A549 (cell line): ENCODE measurements at regions not wholly inside any gene's neighbourhood (a gene's known extent, or its start where the extent isn't known, plus 50 kb on each side); places are given as distances from the start of the nearest gene placed in this dataset.

Experiments used
- ATAC-seq, 2 experiments: fragments of 200-7000 bp in 1 of 2; fragments of >200 bp in 1 of 2; cut with Nextera tagmentation in 1 of 2; cut with Tn5 transposase in 1 of 2; 3 replicates each; pipeline versions ENCODE4 v1.8.0 to v1.9.1; 2018 to 2020; ENCODE audit warnings: mild to moderate bottlenecking in 1 of 2, moderate library complexity in 1 of 2
- CTCF ChIA-PET: fragments of 300-600 bp; sonication (Branson Sonifier 250); formaldehyde crosslinking; extraction: SDS; loops from one replicate; lab custom pipeline; 2021; ENCODE audit warnings: antibody characterized with exemption, inconsistent platforms; lab: Yijun Ruan, JAX
- POLR2A ChIA-PET: fragments of 350-600 bp; formaldehyde crosslinking; extraction: SDS; loops from one replicate; lab custom pipeline; 2021; ENCODE audit warnings: antibody characterized with exemption, inconsistent platforms; lab: Yijun Ruan, JAX
- DNase-seq, 2 experiments: peaks; one replicate each; pipeline versions ENCODE4 v3.0.0 to v3.0.0-alpha.2; 2011 to 2016; ENCODE audit warnings: low read depth in 1 of 2, low spot score in 1 of 2
- FAIRE-seq: peaks from 2 replicates; lab custom pipeline; 2011; peaks lifted over from hg19 to GRCh38; lab: Jason Lieb, UNC
- H3K27ac ChIP-seq, 2 experiments: fragments of >200 bp; sonication (Bioruptor Twin); formaldehyde crosslinking; 3 replicates each; pipeline ENCODE4 v1.5.1; 2016 to 2017
- H3K4me1 ChIP-seq: fragments of >200 bp; sonication (Bioruptor Twin); formaldehyde crosslinking; 3 replicates; pipeline ENCODE4 v1.6.1; 2016
- H3K4me2 ChIP-seq: fragments of >200 bp; sonication (Bioruptor Twin); formaldehyde crosslinking; 3 replicates; pipeline ENCODE4 v1.6.1; 2016
- H3K4me3 ChIP-seq: fragments of >200 bp; sonication (Bioruptor Twin); formaldehyde crosslinking; 3 replicates; pipeline ENCODE4 v1.5.1; 2016
- H3K9me3 ChIP-seq: fragments of >200 bp; sonication (Bioruptor Twin); formaldehyde crosslinking; 3 replicates; pipeline ENCODE4 v1.6.1; 2016
- BCL3 ChIP-seq: fragments of >200 bp; sonication (Bioruptor Twin); formaldehyde crosslinking; IDR thresholded peaks from 3 replicates; pipeline ENCODE4 v1.6.1; 2016
- CBX2 ChIP-seq: fragments of 200-600 bp; sonication (generic); IDR thresholded peaks from 2 replicates; pipeline ENCODE4 v1.6.1; 2016; ENCODE audit warnings: low read depth, mild to moderate bottlenecking, borderline replicate concordance
- CEBPB ChIP-seq, 2 experiments: fragments of >200 bp in 1 of 2; sonication (Bioruptor Twin) in 1 of 2; formaldehyde crosslinking in 1 of 2; IDR thresholded peaks; 2 replicates each; pipeline ENCODE4 v1.6.1; 2012 to 2016
- CHD2 ChIP-seq: fragments of 150-350 bp; IDR thresholded peaks from 2 replicates; pipeline ENCODE4 v1.6.1; 2014; ENCODE audit warnings: low read length; ENCODE audit not compliant: partially characterized antibody
- CTCF ChIP-seq: fragments of >200 bp; sonication (Bioruptor Twin); formaldehyde crosslinking; IDR thresholded peaks from 3 replicates; pipeline ENCODE4 v1.5.1; 2016
- E2F6 ChIP-seq: IDR thresholded peaks from 2 replicates; pipeline ENCODE4 v1.6.1; 2012; ENCODE audit warnings: low read depth, borderline replicate concordance
- EHF ChIP-seq: fragments of 250-450 bp; sonication (Bioruptor Pico); IDR thresholded peaks from 2 replicates; pipeline ENCODE4 v1.5.0; 2020; ENCODE audit warnings: mild to moderate bottlenecking
- EHMT2 ChIP-seq: fragments of 200-600 bp; sonication (generic); IDR thresholded peaks from 2 replicates; pipeline ENCODE4 v1.6.1; 2016; ENCODE audit warnings: antibody characterized with exemption, low read depth, mild to moderate bottlenecking, moderate library complexity
- FOXS1 ChIP-seq: fragments of 250-450 bp; sonication (Bioruptor Pico); IDR thresholded peaks from 2 replicates; pipeline ENCODE4 v1.5.0; 2020; ENCODE audit warnings: mild to moderate bottlenecking, moderate library complexity
- HES2 ChIP-seq: fragments of >200 bp; sonication (Bioruptor Twin); formaldehyde crosslinking; IDR thresholded peaks from 2 replicates; pipeline ENCODE4 v1.6.1; 2016
- HEYL ChIP-seq: fragments of 250-450 bp; sonication (Bioruptor Pico); IDR thresholded peaks from 2 replicates; pipeline ENCODE4 v1.8.0; 2021; ENCODE audit warnings: mild to moderate bottlenecking, moderate library complexity
- HOXA7 ChIP-seq: fragments of 250-450 bp; sonication (Bioruptor Pico); IDR thresholded peaks from 2 replicates; pipeline ENCODE4 v1.5.0; 2020; ENCODE audit warnings: mild to moderate bottlenecking, moderate library complexity
- HOXB13 ChIP-seq: fragments of 250-450 bp; sonication (Bioruptor Pico); IDR thresholded peaks from 2 replicates; pipeline ENCODE4 v1.5.0; 2020; ENCODE audit warnings: low read depth, mild to moderate bottlenecking, moderate library complexity
- HOXB5 ChIP-seq: fragments of 250-450 bp; sonication (Bioruptor Pico); IDR thresholded peaks from 2 replicates; pipeline ENCODE4 v1.5.0; 2020; ENCODE audit warnings: mild to moderate bottlenecking, moderate library complexity
- JUN ChIP-seq, 2 experiments: fragments of >200 bp; sonication (Bioruptor Twin); formaldehyde crosslinking; IDR thresholded peaks; 2 replicates in 1 of 2; 3 replicates in 1 of 2; pipeline ENCODE4 v1.6.1; 2016 to 2017
- MAFK ChIP-seq: fragments of 450-650 bp; IDR thresholded peaks from 2 replicates; pipeline ENCODE4 v1.6.1; 2014; ENCODE audit not compliant: partially characterized antibody
- MYC ChIP-seq: IDR thresholded peaks from 2 replicates; pipeline ENCODE4 v1.6.1; 2012; ENCODE audit warnings: mild to moderate bottlenecking, inconsistent platforms, low read length, improper control_type of control experiment, borderline replicate concordance
- NPAS2 ChIP-seq: fragments of 250-450 bp; sonication (Bioruptor Pico); IDR thresholded peaks from 2 replicates; pipeline ENCODE4 v1.8.0; 2022; ENCODE audit warnings: mild to moderate bottlenecking, moderate library complexity, borderline replicate concordance
- NR3C1 ChIP-seq: fragments of >200 bp; sonication (Bioruptor Twin); formaldehyde crosslinking; IDR thresholded peaks from 3 replicates; pipeline ENCODE4 v1.6.1; 2017
- POLR2A ChIP-seq: IDR thresholded peaks from 2 replicates; pipeline ENCODE4 v1.6.1; 2012; ENCODE audit warnings: mild to moderate bottlenecking, low read length
- RAD21 ChIP-seq, 2 experiments: fragments of >200 bp in 1 of 2; sonication (Bioruptor Twin) in 1 of 2; formaldehyde crosslinking in 1 of 2; IDR thresholded peaks in 1 of 2; conservative IDR thresholded peaks in 1 of 2; 2 replicates in 1 of 2; 3 replicates in 1 of 2; pipeline ENCODE4 v1.6.1; 2012 to 2018; ENCODE audit warnings: inconsistent platforms in 1 of 2
- RCOR1 ChIP-seq: fragments of 150-350 bp; IDR thresholded peaks from 2 replicates; pipeline ENCODE4 v1.6.1; 2014; ENCODE audit warnings: antibody characterized with exemption, low read length, low read depth
- RFX5 ChIP-seq: fragments of 450-650 bp; IDR thresholded peaks from 2 replicates; pipeline ENCODE4 v1.7.1; 2014; ENCODE audit warnings: antibody characterized with exemption, mild to moderate bottlenecking, moderate library complexity
- RNF2 ChIP-seq: fragments of 200-600 bp; sonication (generic); IDR thresholded peaks from 2 replicates; pipeline ENCODE4 v1.6.1; 2016; ENCODE audit warnings: low read depth, mild to moderate bottlenecking, antibody characterized with exemption, moderate library complexity, borderline replicate concordance
- SREBF2 ChIP-seq: fragments of 450-650 bp; IDR thresholded peaks from 2 replicates; pipeline ENCODE4 v1.6.1; 2014; ENCODE audit warnings: mild to moderate bottlenecking, moderate library complexity
- TP53 ChIP-seq: fragments of 250-450 bp; sonication (Bioruptor Pico); IDR thresholded peaks from 2 replicates; pipeline ENCODE4 v1.5.0; 2021; ENCODE audit warnings: mild to moderate bottlenecking, moderate library complexity
- USF2 ChIP-seq: fragments of 450-650 bp; IDR thresholded peaks from 2 replicates; pipeline ENCODE4 v1.6.1; 2014; ENCODE audit warnings: antibody characterized with exemption
- ZC3H11A ChIP-seq: fragments of 450-650 bp; IDR thresholded peaks from 2 replicates; pipeline ENCODE4 v1.6.1; 2014; ENCODE audit warnings: antibody characterized with exemption, mild to moderate bottlenecking
- WGBS: methylation state at CpG from one replicate; pipeline ENCODE4 v1.1.6; 2017; ENCODE audit errors: missing lambda C conversion rate; 5-methylcytosine and 5-hydroxymethylcytosine counted together

GRCh38 chr21:36572039-36572438 lies 92.1 kb upstream of the CLDN14 start (continued):
- TF ChIP-seq HOXA7 (CRISPR knock-in tag) = no peak

GRCh38 chr21:36575306-36575705 lies 95.4 kb upstream of the CLDN14 start:
- DNase-seq (no peak), ATAC-seq (no peak), FAIRE-seq (no peak)
- Histone ChIP-seq H3K4me3 (no peak overlapping the region), H3K27ac (no peak overlapping the region), H3K9me3 (no peaks in the 10 kb centered on the region), H3K4me2 (no peak overlapping the region), H3K4me1 (no peaks in the 10 kb centered on the region)
- ChIA-PET POLR2A (no interaction called here), CTCF (interaction anchor here (1.8 kb wide), 1 partner anchor 11 kb away, joined by 5 read pairs; no protein-coding TSS in a partner anchor)
- no peak for TF ChIP-seq CBX2
- no peak for TF ChIP-seq CEBPB (IDR thresholded peaks at IDR 0.05)
- TF ChIP-seq MAFK = no peak
- TF ChIP-seq BCL3 = no peak
- TF ChIP-seq ZC3H11A = no peak
- no peak for TF ChIP-seq JUN (IDR thresholded peaks at IDR 0.05)
- TF ChIP-seq EHMT2 = no peak
- TF ChIP-seq RAD21 (conservative IDR thresholded peaks at IDR 0.05 in 1 of 2, IDR thresholded peaks at IDR 0.05 in 1 of 2) = no peak
- TF ChIP-seq POLR2A = no peak
- TF ChIP-seq HOXB13 (CRISPR knock-in tag) = no peak
- no peak for TF ChIP-seq RFX5
- TF ChIP-seq TP53 (CRISPR knock-in tag) = no peak
- no peak for TF ChIP-seq NPAS2 (CRISPR knock-in tag)
- WGBS = 58% methylated on average over 3 of the region's 3 CpGs

- ChIA-PET POLR2A (no interaction called here), CTCF (interaction anchor here (1.1 to 1.8 kb wide), 2 partner anchors 10 to 55 kb away, joined by 3 to 5 read pairs; no protein-coding TSS in a partner anchor)
- no peak for TF ChIP-seq SREBF2
- Histone ChIP-seq H3K4me3 (no peak overlapping the region), H3K9me3 (no peaks in the 10 kb centered on the region), H3K4me1 (no peaks in the 10 kb centered on the region), H3K4me2 (no peak overlapping the region), H3K27ac (no peak overlapping the region)
- WGBS = 81% methylated on average over 8 of the region's 9 CpGs
- no peak for DNase-seq
- no peak for FAIRE-seq
- ATAC-seq = no peak
Measured at GRCh38 chr21:36576441-36576840, 96.5 kb upstream of the CLDN14 start.

- Histone ChIP-seq H3K27ac (no peak overlapping the region), H3K4me1 (no peaks in the 10 kb centered on the region), H3K9me3 (no peaks in the 10 kb centered on the region), H3K4me3 (no peak overlapping the region), H3K4me2 (no peak overlapping the region)
- POLR2A ChIA-PET = no interaction called here
- 43% methylated on average over 1 of the region's 1 CpG for WGBS
- ATAC-seq (no peak), FAIRE-seq (no peak), DNase-seq (peak in 1 of 2 experiments; percentile 14)
- CTCF ChIA-PET = no interaction called here
- TF ChIP-seq HOXB5 (no peak), JUN (IDR thresholded peaks at IDR 0.05) (no peak), HEYL (CRISPR knock-in tag) (no peak), MYC (no peak), RNF2 (no peak), SREBF2 (no peak), NR3C1 (no peak), EHMT2 (no peak), CHD2 (no peak), USF2 (no peak), EHF (no peak), HOXB13 (CRISPR knock-in tag) (no peak), HES2 (no peak), E2F6 (no peak), FOXS1 (no peak), RCOR1 (no peak), CTCF (no peak)
Measured at GRCh38 chr21:36579898-36580297, 100.0 kb upstream of the CLDN14 start.
